Right ventricle myocardium inferior (tissue), 1 donor: ENCODE measurements at regions not wholly inside any gene's neighbourhood (a gene's known extent, or its start where the extent isn't known, plus 50 kb on each side); places are given as distances from the start of the nearest gene placed in this dataset.
A peak's percentile ranks its signal among the peaks of the same experiment; 100 is the strongest.

Source experiments
- ATAC-seq: fragments of 200-7000 bp; cut with Tn5 transposase; one replicate; pipeline ENCODE4 v1.9.1; 2020; ENCODE audit warnings: mild to moderate bottlenecking, moderate library complexity
- DNase-seq: peaks from one replicate; pipeline ENCODE4 v3.0.0; 2021; ENCODE audit errors: missing footprints
- intact Hi-C: fragments of 100-400 bp; cut with DNase I; formaldehyde crosslinking; loops from one replicate; pipeline ENCODE4 v1.11.0; 2022
- donor health status: DM: no; HTN: yes; CAD: no; lungs with severe emphysema.

DNA sequence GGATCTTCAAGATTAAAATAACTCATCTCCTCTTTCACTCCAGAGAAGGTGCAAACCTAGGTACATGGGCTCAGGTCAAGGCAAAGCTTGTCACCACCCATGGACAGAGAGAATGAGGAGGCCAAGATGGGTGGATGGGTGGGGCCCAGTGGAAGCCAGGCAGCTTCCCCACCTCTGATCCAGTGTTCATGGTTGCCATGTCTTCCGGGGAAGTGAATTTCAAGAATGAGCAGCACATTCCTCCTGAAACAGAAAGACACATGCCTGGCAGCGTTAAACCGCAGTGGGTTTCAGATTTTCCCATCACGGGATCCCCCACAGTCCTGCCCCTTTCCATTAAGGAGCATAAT is 301.7 kb downstream of the EIPR1 start:
- intact Hi-C loops, result no loop called here
- ATAC-seq (no peak), DNase-seq (no peak)

DNA sequence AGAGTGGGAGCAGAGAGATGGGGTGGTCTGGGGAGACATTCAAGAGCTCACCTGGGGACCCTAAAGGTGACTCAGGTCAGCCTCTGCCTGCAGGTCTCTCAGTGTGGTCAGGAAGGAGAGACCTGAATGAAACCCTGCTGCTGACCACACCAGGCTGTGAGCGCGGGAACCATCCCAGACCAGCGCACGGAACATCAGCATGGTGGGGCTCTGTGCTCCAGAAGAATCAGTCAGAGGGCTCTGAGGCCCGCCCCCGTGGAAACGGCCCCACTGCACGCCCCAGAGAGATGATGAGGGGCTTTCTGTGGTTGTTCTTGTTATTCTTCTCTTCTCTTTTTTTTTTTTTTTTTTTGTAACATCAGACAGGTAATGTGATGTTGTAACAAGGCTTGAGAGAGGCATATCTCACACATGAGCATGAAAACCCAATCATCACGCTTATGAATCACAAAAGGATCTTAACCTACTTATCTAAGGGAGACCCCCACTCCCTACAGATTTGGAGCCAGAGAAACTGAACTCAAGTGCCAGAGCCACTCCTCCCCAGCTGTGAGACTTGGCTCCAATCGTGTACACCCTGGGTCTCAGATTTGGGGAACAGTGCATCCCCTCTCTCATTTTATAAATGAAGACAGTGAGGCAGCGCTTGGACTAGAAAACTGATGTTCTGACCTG is 302.2 kb downstream of the EIPR1 start:
- intact Hi-C loops, result no loop called here

DNA sequence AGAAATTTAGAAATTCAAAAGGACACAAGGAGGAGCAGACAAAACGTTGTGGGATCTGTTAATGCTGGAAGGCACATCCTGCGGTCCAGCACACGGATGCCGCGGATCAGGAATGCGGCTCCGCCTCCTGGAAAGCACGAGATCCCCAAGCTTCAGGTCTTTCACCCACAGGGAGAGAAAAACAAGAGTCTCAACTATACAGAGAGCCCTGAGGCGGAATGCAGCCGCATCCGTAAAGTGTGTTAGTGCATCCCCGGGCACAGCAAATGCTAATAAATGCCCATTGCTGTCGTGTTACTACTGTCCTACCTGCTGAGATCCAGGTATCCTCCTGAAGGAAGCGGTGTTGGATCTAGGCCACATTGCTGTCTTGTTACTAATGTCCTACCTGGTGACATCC is 303.9 kb downstream of the EIPR1 start:
- intact Hi-C loops, result no loop called here
- ATAC-seq (no peak), DNase-seq (no peak)

More for the DNA sequence above, 302.2 kb downstream of the EIPR1 start:
- DNase-seq (no peak), ATAC-seq (no peak)

DNA sequence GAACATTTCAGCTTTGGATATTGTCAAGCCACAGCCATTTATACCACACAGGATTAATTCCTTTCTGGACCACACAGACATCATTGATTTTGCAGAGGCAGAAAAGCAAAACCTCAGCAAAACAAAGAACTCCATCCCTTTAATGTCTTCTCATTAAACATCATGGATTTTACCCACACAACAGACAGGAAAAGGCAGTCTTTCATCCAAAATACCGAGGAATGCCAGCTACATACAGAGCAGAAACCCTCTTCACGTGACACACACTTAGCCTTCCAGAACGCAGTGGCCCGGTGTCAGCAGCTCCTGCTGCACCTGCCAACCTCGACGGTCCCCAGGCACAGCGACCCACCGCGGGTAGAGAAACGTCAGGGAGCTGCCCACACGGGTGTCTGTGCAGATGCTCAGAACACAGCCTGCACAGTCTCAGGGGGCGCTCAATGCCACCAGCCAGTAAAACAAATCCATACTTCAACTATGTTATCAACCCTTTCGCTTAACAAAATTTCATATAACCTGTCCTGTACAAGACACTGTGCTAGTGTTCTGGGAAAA is 304.5 kb downstream of the EIPR1 start:
- DNase-seq (no peak), ATAC-seq (no peak)
- intact Hi-C loops, result no loop called here

DNA sequence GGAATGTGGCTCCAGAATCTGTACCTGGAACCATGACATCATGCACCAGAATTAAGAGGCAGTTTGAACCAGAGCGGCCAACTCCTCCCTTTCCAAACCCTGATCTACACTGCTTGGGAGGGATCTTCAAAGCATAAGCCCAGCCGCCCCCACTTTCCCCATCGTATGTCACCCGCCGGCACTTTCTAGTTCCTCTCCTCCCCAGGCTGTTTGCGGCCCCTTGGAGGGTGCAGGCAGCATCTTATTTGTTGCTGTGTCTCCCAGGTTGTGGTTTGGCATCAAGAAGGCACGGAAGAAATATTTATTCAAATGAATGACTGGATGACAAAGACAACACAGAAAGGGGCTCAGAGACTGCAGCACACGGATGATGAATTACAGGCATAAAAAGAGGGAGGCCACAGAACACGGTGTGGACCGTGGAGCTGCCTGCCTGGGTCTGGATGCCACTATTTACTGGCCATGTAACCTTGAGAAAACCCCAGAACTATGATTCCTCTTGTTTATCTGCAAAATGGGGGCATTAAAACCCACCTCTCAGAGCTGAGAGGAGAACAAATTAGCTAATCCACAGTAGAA is 305.8 kb downstream of the EIPR1 start:
- DNase-seq (no peak), ATAC-seq (no peak)
- intact Hi-C loops, result no loop called here

DNA sequence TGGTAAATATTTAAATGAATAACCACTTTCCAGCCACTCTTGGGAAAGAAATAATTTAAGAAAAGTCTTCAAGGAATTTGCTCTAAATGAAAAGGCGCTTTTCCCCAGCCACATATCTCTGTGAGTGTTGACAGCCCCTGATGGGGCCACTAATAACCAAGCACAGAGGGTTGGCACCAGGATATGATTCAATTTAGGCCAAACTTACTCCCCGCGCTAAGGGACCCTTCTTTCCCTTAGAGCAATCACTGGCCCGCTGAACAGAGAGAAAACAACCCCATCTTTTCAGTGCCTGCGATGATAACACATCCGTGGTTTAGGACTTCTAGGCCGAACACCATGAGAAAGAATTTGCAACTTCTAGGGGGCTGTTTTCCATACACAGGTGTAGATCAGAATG is 310.8 kb downstream of the EIPR1 start:
- intact Hi-C loops, result no loop called here
- no peak for ATAC-seq
- DNase-seq, result no peak

DNA sequence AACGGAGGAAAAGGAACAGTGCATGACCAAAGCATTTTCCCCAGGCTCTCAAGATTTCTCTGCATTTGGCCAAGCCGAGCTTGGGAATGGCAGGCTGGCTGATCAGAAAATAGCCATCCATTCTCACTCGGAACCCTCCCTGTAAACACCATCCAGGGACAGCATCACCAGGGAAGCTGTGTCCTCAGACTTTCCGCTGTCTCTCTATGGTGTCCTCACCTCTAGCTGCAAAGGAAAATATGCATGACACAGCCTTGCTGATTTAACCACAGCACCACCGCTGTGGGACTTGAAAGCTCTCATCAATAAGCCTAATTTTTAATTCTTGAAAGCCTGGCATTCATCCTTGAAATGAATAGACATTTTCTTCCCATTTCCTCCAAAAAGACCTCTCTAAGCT is 311.7 kb downstream of the EIPR1 start:
- DNase-seq, result no peak
- intact Hi-C loops, result no loop called here
- no peak for ATAC-seq

DNA sequence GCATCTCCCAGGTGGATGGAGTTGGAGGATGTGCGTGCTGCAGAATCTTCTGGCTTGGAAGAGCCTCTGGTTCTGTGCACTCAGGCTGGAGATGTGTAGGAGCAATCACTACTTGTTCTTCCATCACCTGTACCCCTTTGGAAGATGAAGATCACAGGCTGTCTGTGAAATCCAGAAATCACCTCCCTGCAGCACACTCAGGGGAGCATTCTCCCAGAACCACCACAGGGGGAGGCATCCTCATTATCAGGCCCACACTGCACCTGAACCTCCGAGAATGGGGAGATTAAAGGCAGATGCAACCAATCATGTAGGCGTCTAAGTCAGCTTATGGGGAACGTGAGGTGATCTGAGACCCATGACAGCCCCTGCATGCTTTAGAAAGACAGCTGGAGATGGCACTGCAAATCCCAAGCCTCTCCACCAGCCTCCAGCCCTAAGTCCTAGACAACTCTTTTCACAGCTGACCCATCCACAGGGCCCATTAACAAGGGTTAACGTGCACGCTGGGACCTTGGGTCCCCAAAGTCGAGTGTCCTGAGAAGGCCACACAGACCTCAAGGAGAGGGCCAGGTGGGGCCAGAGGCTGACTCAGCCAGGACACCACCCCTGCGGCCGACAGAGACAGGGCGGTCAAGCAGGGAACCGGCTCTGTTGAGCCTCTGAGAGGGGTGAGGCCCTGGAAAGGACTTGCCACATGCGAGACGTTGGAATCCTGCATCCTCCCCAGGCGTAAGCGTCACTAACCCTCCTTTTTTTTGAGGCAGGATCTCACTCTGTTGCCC is 314.9 kb downstream of the EIPR1 start:
- DNase-seq, result no peak
- intact Hi-C loops, result no loop called here
- ATAC-seq, result peak; percentile 31

DNA sequence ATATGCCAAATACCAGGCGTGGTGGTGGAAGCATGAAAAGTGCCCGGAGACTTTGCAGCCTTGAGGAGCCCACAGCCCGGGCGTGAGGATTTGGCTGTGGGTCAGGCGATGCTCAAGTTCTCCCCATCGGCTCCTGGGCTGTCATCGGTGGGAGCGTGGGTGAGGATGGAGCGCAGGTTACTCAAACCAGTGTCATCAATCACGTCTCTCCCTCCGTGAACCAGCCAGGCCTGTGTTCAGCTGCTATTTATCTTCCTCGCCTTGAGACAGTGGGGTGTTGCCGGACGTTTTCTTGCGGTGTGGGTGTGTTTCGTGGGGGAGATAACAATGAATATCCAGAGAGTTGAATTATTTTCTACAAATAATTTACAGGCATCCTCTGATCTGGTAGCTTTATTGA is 317.6 kb downstream of the EIPR1 start:
- no peak for ATAC-seq
- intact Hi-C loops, result no loop called here
- DNase-seq, result no peak

DNA sequence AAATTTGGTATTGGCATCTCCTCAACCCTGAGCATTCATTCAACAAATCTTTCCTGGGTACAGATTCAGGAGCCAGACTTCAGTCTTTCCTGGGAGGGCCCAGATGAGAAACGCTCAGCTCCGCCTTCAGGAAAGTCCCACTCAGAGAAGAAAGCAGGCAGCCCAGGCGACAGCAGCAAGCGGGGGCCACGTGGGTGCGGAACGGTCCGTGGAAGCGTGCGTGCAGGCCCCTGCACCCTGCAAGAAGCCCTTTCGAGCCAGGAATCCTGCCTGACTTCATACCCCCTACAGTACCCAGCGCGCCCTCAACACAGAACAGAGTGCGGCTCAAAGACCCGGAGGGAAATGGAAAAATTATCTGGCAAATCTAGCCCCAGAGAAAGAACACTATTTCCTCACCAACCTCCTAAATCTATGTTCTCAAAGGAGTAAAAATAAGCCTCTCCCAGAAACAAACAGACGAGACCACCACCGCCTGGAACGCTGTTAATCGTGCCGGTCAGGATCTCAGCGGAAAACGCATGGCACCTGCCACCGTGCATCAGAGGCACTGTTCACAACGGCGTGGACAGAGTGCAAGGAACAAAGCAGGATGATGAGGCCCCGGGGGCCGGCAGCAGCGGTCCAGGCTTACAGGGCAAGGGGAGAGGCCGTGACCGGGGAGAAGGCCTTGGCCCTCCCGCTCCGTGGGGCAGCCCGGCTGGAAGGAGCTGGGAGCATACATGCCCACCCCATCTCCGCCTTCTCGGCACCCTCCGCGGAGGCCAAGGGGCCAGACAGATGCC is 318.3 kb downstream of the EIPR1 start:
- DNase-seq, result no peak
- intact Hi-C loops, result no loop called here
- ATAC-seq, result no peak

DNA sequence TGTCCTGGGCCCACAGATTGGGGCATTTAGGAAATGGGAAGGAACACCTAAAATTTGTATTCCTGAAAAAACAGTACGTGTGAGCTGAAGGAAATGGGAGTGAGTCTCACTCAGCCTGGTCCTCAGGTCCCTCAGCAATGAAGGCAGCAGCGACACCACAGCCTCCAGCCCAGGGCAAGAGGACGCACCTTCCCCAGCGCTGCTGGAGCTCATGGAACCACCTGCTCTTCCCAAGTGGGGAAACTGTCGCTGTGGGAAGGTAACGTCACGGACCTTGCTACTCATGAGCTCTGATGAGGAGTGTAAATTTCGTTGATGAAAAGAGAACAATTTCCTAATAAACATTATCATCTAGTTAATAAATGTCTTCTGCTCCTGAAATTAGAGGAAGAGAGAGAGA is 323.6 kb downstream of the EIPR1 start:
- DNase-seq, result no peak
- no peak for ATAC-seq
- intact Hi-C loops, result no loop called here

DNA sequence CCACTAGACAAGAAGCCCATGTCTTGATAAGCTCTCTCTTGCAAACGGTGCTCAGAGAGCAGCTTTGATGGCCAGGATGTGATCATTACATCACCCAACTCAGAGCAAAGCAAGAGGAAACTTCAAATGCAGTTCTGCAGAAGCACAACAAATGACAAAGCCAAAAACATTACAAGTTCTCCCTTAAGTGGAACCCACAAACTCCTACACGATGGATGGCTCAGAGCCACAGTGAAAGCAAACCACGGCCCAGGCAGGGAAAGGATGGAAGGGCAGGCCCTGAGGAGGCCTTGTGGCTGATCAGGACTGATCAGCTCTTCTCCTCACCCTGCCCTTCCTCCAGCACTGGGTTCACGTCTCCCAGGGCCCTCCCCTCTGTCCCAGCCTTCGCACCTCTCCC is 326.4 kb downstream of the EIPR1 start:
- intact Hi-C loops, result no loop called here
- DNase-seq (no peak), ATAC-seq (no peak)

DNA sequence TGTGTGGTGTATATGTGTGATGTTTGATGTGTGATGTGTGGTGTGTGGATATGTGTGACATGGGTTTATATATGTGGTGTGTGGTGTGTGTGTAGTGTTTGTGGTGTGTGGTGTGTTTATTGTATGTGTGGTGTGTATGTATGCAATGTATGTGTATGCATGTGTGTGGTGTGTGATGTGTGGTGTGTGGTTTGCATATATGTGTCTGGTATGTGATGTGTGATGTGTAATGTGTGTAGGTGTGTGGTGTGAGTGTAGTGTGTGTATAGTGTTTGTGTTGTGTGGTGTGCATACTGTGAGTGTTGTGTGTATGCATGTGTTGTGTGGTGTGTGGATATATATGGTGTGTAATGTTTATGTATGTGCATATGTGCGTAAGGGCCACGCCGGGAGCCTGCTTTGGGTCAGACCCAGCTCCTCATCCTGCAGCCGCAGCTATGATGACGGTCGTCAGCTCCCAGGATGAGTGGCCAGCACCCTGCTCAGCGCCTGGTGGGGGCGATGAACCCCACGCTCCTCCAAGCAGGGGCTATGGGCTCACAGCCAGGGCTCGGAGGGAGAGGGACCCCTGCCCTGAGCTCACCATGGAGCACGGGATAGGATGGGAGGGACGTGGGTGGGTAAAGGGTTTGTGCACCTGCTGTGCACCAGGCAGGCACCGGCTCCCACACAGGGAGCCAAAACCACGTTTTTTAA is 331.3 kb downstream of the EIPR1 start:
- ATAC-seq, result no peak
- DNase-seq, result no peak
- intact Hi-C loops, result no loop called here

DNA sequence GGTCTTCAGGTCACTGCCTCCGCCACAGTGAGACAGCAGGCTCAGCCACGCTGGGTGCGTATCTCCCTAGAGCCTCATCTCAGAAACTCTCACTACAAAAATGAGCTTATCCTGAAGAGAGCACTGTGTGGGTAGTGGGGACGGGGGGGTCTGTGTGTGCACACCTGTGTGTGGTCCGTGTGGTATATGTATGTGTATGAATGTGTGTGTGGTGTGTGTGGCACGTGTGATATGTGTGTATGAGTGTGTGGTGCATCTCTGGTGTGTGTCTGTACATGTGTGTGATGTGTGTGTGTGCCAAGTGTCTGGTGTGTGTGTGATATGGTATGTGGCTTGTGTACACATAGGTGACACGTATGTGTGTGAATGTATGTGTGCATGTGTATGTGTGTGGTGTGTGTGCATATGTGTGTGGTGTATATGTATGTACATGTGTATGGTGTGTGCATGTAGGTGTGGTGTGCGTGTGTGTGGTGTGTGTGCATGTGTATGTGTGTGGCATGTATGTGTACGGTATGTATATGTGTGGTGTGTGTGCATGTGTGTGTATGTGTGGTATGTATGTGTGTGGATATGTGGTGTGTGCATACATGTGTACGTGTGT is 332.2 kb downstream of the EIPR1 start:
- ATAC-seq, result no peak
- DNase-seq, result no peak
- intact Hi-C loops, result no loop called here

DNA sequence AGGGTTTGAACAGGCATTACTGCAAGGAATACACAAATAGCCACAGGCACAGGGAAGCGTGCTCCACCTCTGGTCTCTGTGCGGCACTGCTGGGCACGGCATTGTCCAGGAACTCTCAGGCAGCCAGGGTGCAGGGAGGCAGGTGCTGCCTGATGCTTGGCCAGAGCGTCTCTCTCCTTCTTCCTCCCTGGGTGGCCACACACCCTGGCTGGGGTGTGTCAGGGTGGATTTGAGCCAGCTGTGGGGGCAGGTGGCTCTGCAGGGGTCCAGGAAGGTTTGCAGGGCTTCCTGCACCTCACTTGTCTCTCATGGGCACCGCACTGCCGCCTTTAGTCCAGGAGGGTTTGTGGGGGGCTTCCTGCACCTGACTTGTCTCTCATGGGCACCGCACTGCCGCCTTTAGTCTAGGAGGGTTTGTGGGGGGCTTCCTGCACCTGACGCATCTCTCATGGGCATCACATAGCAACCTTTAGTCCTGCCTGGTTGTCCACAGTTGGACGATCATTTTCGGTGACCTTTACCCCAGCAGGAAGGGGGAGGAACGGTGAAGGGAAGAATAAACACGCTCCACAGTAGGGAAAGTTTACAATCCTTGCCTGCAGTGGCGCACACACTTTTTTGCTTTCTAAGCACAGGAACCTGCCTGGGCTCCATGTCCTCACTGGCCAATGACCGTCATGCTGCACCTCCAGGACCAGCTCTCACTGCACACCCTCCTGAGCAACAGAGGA is 332.9 kb downstream of the EIPR1 start:
- ATAC-seq (no peak), DNase-seq (no peak)
- intact Hi-C loops, result no loop called here

DNA sequence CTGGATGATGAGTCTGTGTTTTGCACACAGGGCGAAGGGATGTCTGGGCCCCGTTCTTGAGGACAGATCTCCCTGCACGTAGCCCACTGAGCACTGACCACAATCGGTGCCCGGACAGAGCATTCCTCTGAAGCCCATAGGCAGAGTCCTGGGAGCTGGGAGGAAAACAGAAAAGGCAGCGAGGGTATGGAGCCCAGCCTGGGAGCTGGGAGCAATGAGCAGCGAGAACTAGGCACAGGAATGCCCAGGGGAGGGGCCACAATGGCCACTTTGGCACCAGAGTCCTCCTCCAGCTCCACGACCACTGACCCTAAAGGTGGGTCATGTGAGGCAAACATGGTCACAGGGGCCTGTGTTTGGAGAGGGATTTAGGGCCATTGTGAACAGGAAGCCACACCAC is 333.9 kb downstream of the EIPR1 start:
- intact Hi-C loops, result no loop called here
- ATAC-seq (no peak), DNase-seq (no peak)

DNA sequence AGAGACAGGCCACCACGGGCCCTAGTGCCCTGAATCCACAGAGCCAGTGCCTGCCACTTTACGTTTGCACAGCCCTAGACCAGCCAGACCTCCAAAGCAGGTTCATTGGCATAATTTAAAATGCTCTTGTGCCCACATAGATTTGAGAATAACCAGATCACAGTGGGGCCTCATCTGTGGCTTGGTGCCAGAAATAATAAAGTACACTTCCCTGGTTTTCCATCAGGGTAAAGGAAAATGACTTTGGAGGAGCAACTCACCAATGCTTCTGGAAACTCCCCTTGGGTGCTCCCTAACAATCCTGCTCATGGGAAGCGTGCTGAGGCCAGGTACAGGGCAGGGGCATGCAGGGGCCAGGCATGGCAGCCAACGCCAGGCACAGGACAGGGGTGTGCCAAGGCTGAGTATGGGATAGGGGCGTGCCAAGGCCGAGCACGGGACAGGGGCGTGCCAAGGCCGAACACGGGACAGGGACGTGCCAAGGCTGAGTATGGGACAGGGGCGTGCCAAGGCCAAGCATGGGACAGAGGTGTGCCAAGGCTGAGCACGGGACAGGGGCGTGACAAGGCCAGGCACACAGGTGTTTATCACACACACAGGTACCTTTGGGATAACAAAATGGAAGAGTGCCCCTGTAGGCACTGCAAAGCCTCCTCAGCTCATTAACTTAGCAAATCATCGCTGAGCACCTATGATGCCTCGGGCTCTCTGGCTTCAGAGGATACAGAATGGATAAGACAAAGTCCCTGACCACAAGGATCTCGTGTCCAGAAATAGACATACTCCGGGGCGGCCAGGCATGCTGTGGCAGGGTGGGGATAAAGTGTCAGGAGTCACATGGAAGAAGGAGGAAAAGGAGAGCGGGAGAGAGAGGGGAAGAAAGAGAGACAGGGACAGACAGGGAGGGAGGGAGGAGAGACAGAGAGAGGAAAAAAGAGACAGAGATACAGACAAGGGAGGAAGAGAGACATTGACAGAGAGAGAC is 334.7 kb downstream of the EIPR1 start:
- intact Hi-C loops, result no loop called here
- DNase-seq (no peak), ATAC-seq (peak; percentile 57)
